SU-DHL-6 (cell line): ENCODE measurements at regions not wholly inside any gene's neighbourhood (a gene's known extent, or its start where the extent isn't known, plus 50 kb on each side); places are given as distances from the start of the nearest gene placed in this dataset.

Source experiments
- H2AFZ ChIP-seq: fragments of 200-600 bp; sonication (generic); 2 replicates; pipeline ENCODE4 v1.6.1; 2014; ENCODE audit warnings: low read depth, mild to moderate bottlenecking, moderate library complexity, mixed read lengths, antibody characterized with exemption, low read length; ENCODE audit not compliant: severe bottlenecking
- H3F3A ChIP-seq: fragments of 200-600 bp; shearing (Covaris generic); 2 replicates; pipeline ENCODE4 v1.6.0; 2016; ENCODE audit warnings: antibody characterized with exemption, mild to moderate bottlenecking; ENCODE audit not compliant: insufficient read depth
- H3K27ac ChIP-seq: fragments of 200-600 bp; sonication (generic); 2 replicates; pipeline ENCODE4 v1.5.1; 2016; ENCODE audit warnings: low read depth, mild to moderate bottlenecking, low read length, moderate library complexity, mixed read lengths
- H3K27me3 ChIP-seq: fragments of 200-600 bp; sonication (generic), shearing (Covaris generic); 2 replicates; pipeline ENCODE4 v1.6.0; 2014; ENCODE audit warnings: mild to moderate bottlenecking, low read length
- H3K36me3 ChIP-seq: fragments of 200-600 bp; sonication (generic); 2 replicates; pipeline ENCODE4 v1.6.1; 2014; ENCODE audit warnings: mild to moderate bottlenecking, low read length, mixed read lengths
- H3K4me2 ChIP-seq: fragments of 300-600, 200-600 bp; shearing (Covaris generic), sonication (generic); 2 replicates; pipeline ENCODE4 v1.6.0; 2014; ENCODE audit warnings: low read length, low read depth, mild to moderate bottlenecking; ENCODE audit not compliant: poor library complexity, severe bottlenecking
- H3K4me3 ChIP-seq: fragments of 200-600 bp; sonication (generic); 2 replicates; pipeline ENCODE4 v1.5.1; 2014; ENCODE audit warnings: antibody characterized with exemption, low read length, mild to moderate bottlenecking, mixed read lengths; ENCODE audit not compliant: insufficient read depth, poor library complexity, severe bottlenecking
- H3K79me2 ChIP-seq: fragments of 200-600 bp; sonication (generic); 2 replicates; pipeline ENCODE4 v1.6.1; 2014; ENCODE audit warnings: mild to moderate bottlenecking, low read length, moderate library complexity; ENCODE audit not compliant: insufficient read depth
- H3K9ac ChIP-seq: fragments of 200-600 bp; sonication (generic); 2 replicates; pipeline ENCODE4 v1.7.0; 2014; ENCODE audit warnings: mild to moderate bottlenecking, low read length
- H3K9me2 ChIP-seq: fragments of 200-600 bp; sonication (generic); replicated peaks from 2 replicates; pipeline ENCODE4 v1.6.1; 2014; ENCODE audit warnings: low read length; ENCODE audit not compliant: insufficient read depth
- H3K9me3 ChIP-seq: fragments of 200-600 bp; sonication (generic); 2 replicates; pipeline ENCODE4 v1.6.1; 2014; ENCODE audit warnings: low read length, mixed read lengths; ENCODE audit not compliant: insufficient read depth
- H4K20me1 ChIP-seq: fragments of 200-600 bp; sonication (generic); 2 replicates; pipeline ENCODE4 v1.6.1; 2014; ENCODE audit warnings: low read depth, mild to moderate bottlenecking, antibody characterized with exemption, low read length, moderate library complexity, mixed read lengths
- CTCF ChIP-seq: fragments of 200-600 bp; sonication (generic); IDR thresholded peaks from one replicate; pipeline ENCODE4 v1.5.1; 2017; ENCODE audit warnings: antibody characterized with exemption, mild to moderate bottlenecking, low read length, moderate library complexity; ENCODE audit not compliant: insufficient read depth, poor library complexity, severe bottlenecking
- EZH2phosphoT487 ChIP-seq: fragments of 200-600 bp; sonication (generic), shearing (Covaris generic); conservative IDR thresholded peaks from 2 replicates; pipeline ENCODE4 v1.6.1; 2018; ENCODE audit warnings: mild to moderate bottlenecking, antibody characterized with exemption, low read length, moderate library complexity, mixed read lengths

- no peak for TF ChIP-seq CTCF
- no peak for TF ChIP-seq EZH2phosphoT487
- H3K36me3 ChIP-seq: no peaks in the 10 kb centered on the region
- no peaks in the 10 kb centered on the region for H3F3A ChIP-seq
- no peak overlapping the region for H2AFZ ChIP-seq
- no peaks in the 10 kb centered on the region for H3K79me2 ChIP-seq
- H3K9ac ChIP-seq: no peak overlapping the region
- no peaks in the 10 kb centered on the region for H3K9me2 ChIP-seq
- H4K20me1 ChIP-seq: no peaks in the 10 kb centered on the region
- H3K9me3 ChIP-seq: no peaks in the 10 kb centered on the region
- no peaks in the 10 kb centered on the region for H3K27me3 ChIP-seq
- H3K4me2 ChIP-seq: no peak overlapping the region
- H3K27ac ChIP-seq: no peak overlapping the region
- H3K4me3 ChIP-seq: no peak overlapping the region
Observed at GRCh38 chr18:45317948-45318640, 297.2 kb upstream of the SLC14A2 start.

- Histone ChIP-seq H3K4me3 (no peak overlapping the region), H3K9ac (no peak overlapping the region), H2AFZ (no peak overlapping the region), H3K27me3 (no peaks in the 10 kb centered on the region), H3K9me3 (no peaks in the 10 kb centered on the region), H3K9me2 (no peaks in the 10 kb centered on the region), H3K4me2 (no peak overlapping the region), H3F3A (no peaks in the 10 kb centered on the region), H4K20me1 (no peaks in the 10 kb centered on the region), H3K36me3 (no peaks in the 10 kb centered on the region), H3K27ac (no peak overlapping the region), H3K79me2 (no peaks in the 10 kb centered on the region)
- no peak for TF ChIP-seq EZH2phosphoT487
- no peak for TF ChIP-seq CTCF
Observed at GRCh38 chr18:45320724-45321123, 294.6 kb upstream of the SLC14A2 start.

- Histone ChIP-seq H3K9ac (no peak overlapping the region), H3K9me3 (no peaks in the 10 kb centered on the region), H3K4me2 (no peak overlapping the region), H2AFZ (no peak overlapping the region), H3K9me2 (no peaks in the 10 kb centered on the region), H4K20me1 (no peaks in the 10 kb centered on the region), H3K27ac (no peak overlapping the region), H3K36me3 (no peaks in the 10 kb centered on the region), H3K79me2 (no peaks in the 10 kb centered on the region), H3F3A (no peaks in the 10 kb centered on the region), H3K27me3 (no peaks in the 10 kb centered on the region), H3K4me3 (no peak overlapping the region)
- TF ChIP-seq CTCF: no peak
- TF ChIP-seq EZH2phosphoT487: no peak
Observed at GRCh38 chr18:45321520-45321919, 293.8 kb upstream of the SLC14A2 start.
